BLaER1 (cell line): ENCODE measurements at regions not wholly inside any gene's neighbourhood (a gene's known extent, or its start where the extent isn't known, plus 50 kb on each side); places are given as distances from the start of the nearest gene placed in this dataset.
"Not testable (repeated sequence)": the region's sequence is repeated elsewhere in the genome, so short reads cannot be mapped to it uniquely, and the experiment has no call there.

Experiments used
- H3K27ac ChIP-seq: shearing (Covaris generic); formaldehyde crosslinking; 2 replicates; pipeline ENCODE4 v1.8.1; 2022
- H3K27me3 ChIP-seq: shearing (Covaris generic); formaldehyde crosslinking; 2 replicates; pipeline ENCODE4 v1.8.1; 2022
- H3K36me3 ChIP-seq: shearing (Covaris generic); formaldehyde crosslinking; 2 replicates; pipeline ENCODE4 v1.8.1; 2022
- H3K4me1 ChIP-seq: shearing (Covaris generic); formaldehyde crosslinking; 2 replicates; pipeline ENCODE4 v1.8.1; 2022
- H3K4me2 ChIP-seq: shearing (Covaris generic); formaldehyde crosslinking; 2 replicates; pipeline ENCODE4 v1.8.1; 2022
- H3K4me3 ChIP-seq: shearing (Covaris generic); formaldehyde crosslinking; 2 replicates; pipeline ENCODE4 v1.8.1; 2022
- H3K9ac ChIP-seq: shearing (Covaris generic); formaldehyde crosslinking; 2 replicates; pipeline ENCODE4 v1.8.1; 2022
- H3K9me3 ChIP-seq: shearing (Covaris generic); formaldehyde crosslinking; 2 replicates; pipeline ENCODE4 v1.8.1; 2022
- H4K20me1 ChIP-seq: shearing (Covaris generic); formaldehyde crosslinking; 2 replicates; pipeline ENCODE4 v1.8.1; 2022
- Cebpa-rat ChIP-seq: shearing (Covaris generic); IDR thresholded peaks from 2 replicates; pipeline ENCODE4 v1.8.1; 2022

- no peak overlapping the region for H3K9ac ChIP-seq
- H3K36me3 ChIP-seq, result no peaks in the 10 kb centered on the region
- no peaks in the 10 kb centered on the region for H3K4me1 ChIP-seq
- no peak for TF ChIP-seq Cebpa-rat
- H3K27ac ChIP-seq, result no peak overlapping the region
- no peaks in the 10 kb centered on the region for H3K9me3 ChIP-seq
- no peaks in the 10 kb centered on the region for H4K20me1 ChIP-seq
- H3K27me3 ChIP-seq, result peaks cover 4% of the 10 kb centered on the region; the same call in 1 of the 2 replicates
- H3K4me2 ChIP-seq, result no peak overlapping the region
- H3K4me3 ChIP-seq, result no peak overlapping the region
Observed at GRCh38 chrX:67044029-67044653, 405.3 kb upstream of the EDA2R start.

- H3K9me3 ChIP-seq, result peaks cover 24% of the 10 kb centered on the region
- H3K27ac ChIP-seq, result no peak overlapping the region
- no peak overlapping the region for H3K4me3 ChIP-seq
- no peaks in the 10 kb centered on the region for H3K36me3 ChIP-seq
- H3K4me1 ChIP-seq, result no peaks in the 10 kb centered on the region
- H3K27me3 ChIP-seq, result peaks cover 40% of the 10 kb centered on the region
- H4K20me1 ChIP-seq, result no peaks in the 10 kb centered on the region
- no peak overlapping the region for H3K9ac ChIP-seq
- no peak overlapping the region for H3K4me2 ChIP-seq
- TF ChIP-seq Cebpa-rat, result no peak
Observed at GRCh38 chrX:67004451-67004850, 365.6 kb upstream of the EDA2R start.

- Histone ChIP-seq H3K9me3 (peaks cover 9% of the 10 kb centered on the region; the same call in 1 of the 2 replicates), H3K27me3 (peaks cover 36% of the 10 kb centered on the region; the same call in 1 of the 2 replicates), H3K27ac (no peak overlapping the region), H4K20me1 (no peaks in the 10 kb centered on the region), H3K4me1 (no peaks in the 10 kb centered on the region), H3K4me3 (no peak overlapping the region), H3K36me3 (no peaks in the 10 kb centered on the region), H3K9ac (no peak overlapping the region), H3K4me2 (no peak overlapping the region)
- TF ChIP-seq Cebpa-rat, result no peak
Observed at GRCh38 chrX:66994729-66995128, 355.9 kb upstream of the EDA2R start.

GRCh38 chrX:66992077-66992476 is 353.2 kb upstream of the EDA2R start:
- not testable (repeated sequence) for H3K4me2 ChIP-seq, H3K36me3 ChIP-seq, H3K9ac ChIP-seq, H3K9me3 ChIP-seq, H4K20me1 ChIP-seq, H3K27ac ChIP-seq, H3K4me1 ChIP-seq, H3K4me3 ChIP-seq
- H3K27me3 ChIP-seq, result peaks cover 42% of the 10 kb centered on the region

GRCh38 chrX:66988331-66988730 is 349.5 kb upstream of the EDA2R start:
- H3K36me3 ChIP-seq, result no peaks in the 10 kb centered on the region
- H3K4me1 ChIP-seq, result no peaks in the 10 kb centered on the region
- no peak overlapping the region for H3K27ac ChIP-seq
- H3K4me3 ChIP-seq, result no peak overlapping the region
- H3K4me2 ChIP-seq, result no peak overlapping the region
- TF ChIP-seq Cebpa-rat, result no peak
- H3K27me3 ChIP-seq, result peaks cover 29% of the 10 kb centered on the region
- H3K9ac ChIP-seq, result no peak overlapping the region
- no peaks in the 10 kb centered on the region for H4K20me1 ChIP-seq
- H3K9me3 ChIP-seq, result peaks cover 3% of the 10 kb centered on the region; the same call in 1 of the 2 replicates

GRCh38 chrX:66961665-66962064 is 322.8 kb upstream of the EDA2R start:
- no peak for TF ChIP-seq Cebpa-rat

GRCh38 chrX:66931713-66932112 is 292.8 kb upstream of the EDA2R start:
- Histone ChIP-seq H3K4me2 (no peak overlapping the region), H3K36me3 (no peaks in the 10 kb centered on the region), H3K4me1 (no peaks in the 10 kb centered on the region), H3K4me3 (no peak overlapping the region), H3K27ac (no peak overlapping the region), H3K9me3 (peaks cover 9% of the 10 kb centered on the region), H4K20me1 (no peaks in the 10 kb centered on the region), H3K27me3 (no peaks in the 10 kb centered on the region), H3K9ac (no peak overlapping the region)
- no peak for TF ChIP-seq Cebpa-rat

More at GRCh38 chrX:66961665-66962064, 322.8 kb upstream of the EDA2R start:
- Histone ChIP-seq H3K36me3 (no peaks in the 10 kb centered on the region), H3K4me3 (no peak overlapping the region), H3K4me2 (no peak overlapping the region), H3K27me3 (peaks cover 4% of the 10 kb centered on the region; the same call in 1 of the 2 replicates), H3K9me3 (peaks cover 12% of the 10 kb centered on the region; the same call in 1 of the 2 replicates), H4K20me1 (no peaks in the 10 kb centered on the region), H3K9ac (no peak overlapping the region), H3K27ac (no peak overlapping the region), H3K4me1 (no peaks in the 10 kb centered on the region)

GRCh38 chrX:66930516-66930915 is 291.6 kb upstream of the EDA2R start:
- H3K9ac ChIP-seq, H3K27ac ChIP-seq, H3K9me3 ChIP-seq, H3K36me3 ChIP-seq, H3K27me3 ChIP-seq, H3K4me2 ChIP-seq, H4K20me1 ChIP-seq, H3K4me1 ChIP-seq, H3K4me3 ChIP-seq: not testable (repeated sequence)

- Histone ChIP-seq H3K4me2 (no peak overlapping the region; the same call in 1 of the 2 replicates), H3K4me3 (no peak overlapping the region), H3K27ac (no peak overlapping the region), H4K20me1 (no peaks in the 10 kb centered on the region), H3K9me3 (no peaks in the 10 kb centered on the region), H3K27me3 (peaks cover 18% of the 10 kb centered on the region), H3K4me1 (0 out of 2 replicates have a peak, but pooled peaks cover 9% of the 10 kb centered on the region), H3K9ac (no peak overlapping the region), H3K36me3 (no peaks in the 10 kb centered on the region)
- TF ChIP-seq Cebpa-rat, result no peak
Observed at GRCh38 chrX:66920296-66920695, 281.4 kb upstream of the EDA2R start.

- H3K9ac ChIP-seq, result no peak overlapping the region
- H3K27ac ChIP-seq, result no peak overlapping the region
- H4K20me1 ChIP-seq, result no peaks in the 10 kb centered on the region
- no peaks in the 10 kb centered on the region for H3K36me3 ChIP-seq
- no peaks in the 10 kb centered on the region for H3K9me3 ChIP-seq
- H3K4me3 ChIP-seq, result no peak overlapping the region
- TF ChIP-seq Cebpa-rat, result no peak
- H3K4me1 ChIP-seq, result 0 out of 2 replicates have a peak, but pooled peaks cover 9% of the 10 kb centered on the region
- H3K4me2 ChIP-seq, result no peak overlapping the region
- peaks cover 19% of the 10 kb centered on the region for H3K27me3 ChIP-seq
Observed at GRCh38 chrX:66919280-66919832, 280.5 kb upstream of the EDA2R start.
